Glutamatergic neuron (in vitro differentiated cells): ENCODE measurements at regions not wholly inside any gene's neighbourhood (a gene's known extent, or its start where the extent isn't known, plus 50 kb on each side); places are given as distances from the start of the nearest gene placed in this dataset.

Experiments
- DNase-seq: peaks from one replicate; pipeline ENCODE4 v3.0.0; 2022
- H3K27ac Mint-ChIP-seq: one replicate; pipeline ENCODE4 v1.8.0; 2020; ENCODE audit warnings: mild to moderate bottlenecking, mixed read lengths, inconsistent platforms; ENCODE audit not compliant: unreplicated experiment
- H3K27me3 Mint-ChIP-seq: one replicate; pipeline ENCODE4 v1.8.0; 2020; ENCODE audit warnings: mild to moderate bottlenecking, moderate library complexity, mixed read lengths, inconsistent platforms; ENCODE audit not compliant: unreplicated experiment
- H3K36me3 Mint-ChIP-seq: one replicate; pipeline ENCODE4 v1.8.0; 2020; ENCODE audit warnings: mild to moderate bottlenecking, mixed read lengths, inconsistent platforms; ENCODE audit not compliant: unreplicated experiment
- H3K4me1 Mint-ChIP-seq: one replicate; pipeline ENCODE4 v1.8.0; 2020; ENCODE audit warnings: mild to moderate bottlenecking, low read depth, mixed read lengths, inconsistent platforms; ENCODE audit not compliant: unreplicated experiment
- H3K4me3 Mint-ChIP-seq: one replicate; pipeline ENCODE4 v1.8.0; 2020; ENCODE audit warnings: mild to moderate bottlenecking, mixed read lengths, inconsistent platforms; ENCODE audit not compliant: unreplicated experiment
- H3K9me3 Mint-ChIP-seq: one replicate; pipeline ENCODE4 v1.8.0; 2020; ENCODE audit warnings: mild to moderate bottlenecking, moderate library complexity, mixed read lengths, inconsistent platforms; ENCODE audit not compliant: unreplicated experiment
- TF ChIP-seq, protein P1 (sequence below): fragments of 200-600 bp; sonication (generic); IDR thresholded peaks from one replicate; pipeline ENCODE4 v1.5.0; 2021; ENCODE audit not compliant: partially characterized antibody, unreplicated experiment

DNA sequence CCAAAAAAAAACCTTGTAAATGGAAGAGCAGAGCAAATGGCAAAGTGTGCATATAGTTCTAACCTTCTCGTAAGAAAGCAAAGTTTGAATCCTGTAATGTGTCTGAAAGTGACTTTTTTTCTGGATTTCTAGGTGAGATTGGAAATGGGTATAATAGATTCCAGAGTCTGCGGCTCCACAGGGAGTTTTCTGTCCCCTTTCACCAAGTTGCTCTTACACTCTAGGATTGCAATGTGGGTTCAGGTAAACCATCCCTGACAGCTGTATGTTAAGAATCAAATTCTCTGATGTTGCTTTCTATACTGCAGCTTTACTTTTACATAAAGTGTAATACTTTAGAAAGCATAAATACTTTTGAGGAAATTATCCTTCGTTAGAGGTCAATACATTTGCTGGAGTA, 260.1 kb downstream of the PRL start:
- Mint-ChIP-seq H3K36me3 (peaks cover 17% of the 10 kb centered on the region), H3K4me1 (peaks cover 7% of the 10 kb centered on the region), H3K27ac (no peak overlapping the region), H3K4me3 (no peak overlapping the region), H3K27me3 (peaks cover 2% of the 10 kb centered on the region), H3K9me3 (peaks cover 2% of the 10 kb centered on the region)
- TF ChIP-seq, protein P1, sequence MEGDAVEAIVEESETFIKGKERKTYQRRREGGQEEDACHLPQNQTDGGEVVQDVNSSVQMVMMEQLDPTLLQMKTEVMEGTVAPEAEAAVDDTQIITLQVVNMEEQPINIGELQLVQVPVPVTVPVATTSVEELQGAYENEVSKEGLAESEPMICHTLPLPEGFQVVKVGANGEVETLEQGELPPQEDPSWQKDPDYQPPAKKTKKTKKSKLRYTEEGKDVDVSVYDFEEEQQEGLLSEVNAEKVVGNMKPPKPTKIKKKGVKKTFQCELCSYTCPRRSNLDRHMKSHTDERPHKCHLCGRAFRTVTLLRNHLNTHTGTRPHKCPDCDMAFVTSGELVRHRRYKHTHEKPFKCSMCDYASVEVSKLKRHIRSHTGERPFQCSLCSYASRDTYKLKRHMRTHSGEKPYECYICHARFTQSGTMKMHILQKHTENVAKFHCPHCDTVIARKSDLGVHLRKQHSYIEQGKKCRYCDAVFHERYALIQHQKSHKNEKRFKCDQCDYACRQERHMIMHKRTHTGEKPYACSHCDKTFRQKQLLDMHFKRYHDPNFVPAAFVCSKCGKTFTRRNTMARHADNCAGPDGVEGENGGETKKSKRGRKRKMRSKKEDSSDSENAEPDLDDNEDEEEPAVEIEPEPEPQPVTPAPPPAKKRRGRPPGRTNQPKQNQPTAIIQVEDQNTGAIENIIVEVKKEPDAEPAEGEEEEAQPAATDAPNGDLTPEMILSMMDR = no peak
- no peak for DNase-seq

DNA sequence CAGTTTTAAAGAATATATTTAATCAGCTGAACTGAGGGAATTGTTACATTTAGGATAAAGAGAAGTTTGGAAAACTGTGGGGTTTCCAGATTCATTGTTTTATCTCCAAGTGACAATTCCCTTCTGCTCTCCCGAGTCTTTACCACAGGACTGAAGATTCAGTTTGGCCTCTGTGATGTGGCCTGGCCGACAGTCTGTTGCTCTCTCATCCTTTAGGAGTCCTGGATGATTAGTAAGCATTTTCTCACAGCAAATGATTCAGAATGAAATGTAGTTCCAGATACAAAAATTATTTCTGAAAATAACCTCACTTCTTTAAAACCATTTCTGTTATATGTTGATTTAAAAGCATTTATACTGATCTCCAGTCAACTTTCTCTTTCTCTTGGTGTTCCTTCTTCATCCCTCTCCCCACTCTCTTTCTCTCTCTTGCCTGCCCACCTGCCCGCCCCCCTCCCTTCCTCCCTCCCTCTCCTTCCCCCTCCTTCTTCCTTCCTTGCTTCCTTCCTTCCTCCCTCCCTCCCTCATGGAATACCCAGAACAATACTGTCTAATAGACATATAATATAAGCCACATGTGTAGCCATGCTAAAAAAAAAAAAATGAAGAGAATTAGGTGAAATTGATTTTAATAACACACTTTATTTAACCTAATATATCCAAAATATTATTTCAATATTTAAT, 254.9 kb downstream of the PRL start:
- Mint-ChIP-seq H3K27ac (no peak overlapping the region), H3K36me3 (peaks cover 10% of the 10 kb centered on the region), H3K27me3 (peaks cover 1% of the 10 kb centered on the region), H3K9me3 (peaks cover 7% of the 10 kb centered on the region), H3K4me3 (no peak overlapping the region), H3K4me1 (peaks cover 1% of the 10 kb centered on the region)
- DNase-seq = no peak
- TF ChIP-seq, protein P1 = no peak

DNA sequence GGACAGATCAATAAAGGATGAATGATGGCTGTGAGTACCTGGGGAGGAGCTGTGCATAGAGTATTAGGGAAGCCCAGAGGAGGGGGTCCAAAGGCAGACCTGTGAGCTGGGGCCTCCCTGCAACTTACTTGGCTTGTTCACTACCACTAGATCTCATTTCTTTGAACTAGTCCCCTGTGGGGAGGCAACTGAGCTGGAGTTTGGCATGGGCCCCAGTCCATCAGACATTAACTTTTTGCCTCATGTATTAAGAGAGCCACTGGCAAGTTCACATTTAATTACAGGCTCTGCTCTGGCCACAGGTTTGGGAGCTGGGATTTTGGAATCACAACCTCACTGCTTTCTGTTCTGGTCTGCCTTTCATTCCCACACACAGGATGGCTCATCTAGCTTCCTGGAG, 254.1 kb downstream of the PRL start:
- TF ChIP-seq, protein P1 = no peak
- no peak overlapping the region for H3K4me3 Mint-ChIP-seq
- peaks cover 7% of the 10 kb centered on the region for H3K9me3 Mint-ChIP-seq
- peaks cover 1% of the 10 kb centered on the region for H3K4me1 Mint-ChIP-seq
- no peak for DNase-seq
- H3K27me3 Mint-ChIP-seq = peaks cover 1% of the 10 kb centered on the region
- H3K36me3 Mint-ChIP-seq = peaks cover 10% of the 10 kb centered on the region
- no peak overlapping the region for H3K27ac Mint-ChIP-seq

DNA sequence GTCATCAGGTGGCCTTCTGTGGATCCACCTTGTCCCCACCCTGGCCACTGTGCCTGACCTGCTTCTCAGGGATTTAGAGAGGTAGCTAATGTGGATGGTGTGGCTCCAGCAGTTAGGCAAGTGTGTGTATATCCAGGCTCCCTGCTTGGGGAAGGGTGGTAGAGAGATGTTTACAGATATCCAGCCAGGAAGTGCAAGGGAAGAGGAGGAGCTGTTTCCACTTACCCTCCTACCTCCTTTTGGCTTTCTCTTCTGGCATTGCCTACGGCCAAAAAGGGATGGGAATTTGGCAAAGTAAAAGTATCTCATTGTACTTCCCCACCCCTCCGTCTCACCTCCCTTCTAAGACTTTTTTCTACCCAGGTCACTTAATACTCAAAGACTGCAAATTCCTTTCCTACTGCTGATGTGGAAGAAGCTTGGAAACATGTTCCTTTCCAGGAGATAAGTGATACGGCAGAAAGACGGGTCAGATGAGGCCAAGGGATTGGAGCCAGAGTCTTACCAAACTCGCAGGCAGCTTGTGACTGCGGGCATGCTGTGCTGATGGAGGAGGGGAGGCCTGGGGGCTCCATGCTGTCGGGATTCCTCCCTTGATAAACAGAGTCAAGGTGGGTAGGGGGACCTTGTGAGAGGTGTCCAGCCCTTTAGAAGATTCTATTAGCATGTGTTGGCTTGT, 253.4 kb downstream of the PRL start:
- H3K4me3 Mint-ChIP-seq = no peak overlapping the region
- peaks cover 7% of the 10 kb centered on the region for H3K9me3 Mint-ChIP-seq
- H3K27ac Mint-ChIP-seq = no peak overlapping the region
- peaks cover 1% of the 10 kb centered on the region for H3K27me3 Mint-ChIP-seq
- peaks cover 1% of the 10 kb centered on the region for H3K4me1 Mint-ChIP-seq
- peaks cover 10% of the 10 kb centered on the region for H3K36me3 Mint-ChIP-seq
- DNase-seq = no peak
- TF ChIP-seq, protein P1 = no peak

DNA sequence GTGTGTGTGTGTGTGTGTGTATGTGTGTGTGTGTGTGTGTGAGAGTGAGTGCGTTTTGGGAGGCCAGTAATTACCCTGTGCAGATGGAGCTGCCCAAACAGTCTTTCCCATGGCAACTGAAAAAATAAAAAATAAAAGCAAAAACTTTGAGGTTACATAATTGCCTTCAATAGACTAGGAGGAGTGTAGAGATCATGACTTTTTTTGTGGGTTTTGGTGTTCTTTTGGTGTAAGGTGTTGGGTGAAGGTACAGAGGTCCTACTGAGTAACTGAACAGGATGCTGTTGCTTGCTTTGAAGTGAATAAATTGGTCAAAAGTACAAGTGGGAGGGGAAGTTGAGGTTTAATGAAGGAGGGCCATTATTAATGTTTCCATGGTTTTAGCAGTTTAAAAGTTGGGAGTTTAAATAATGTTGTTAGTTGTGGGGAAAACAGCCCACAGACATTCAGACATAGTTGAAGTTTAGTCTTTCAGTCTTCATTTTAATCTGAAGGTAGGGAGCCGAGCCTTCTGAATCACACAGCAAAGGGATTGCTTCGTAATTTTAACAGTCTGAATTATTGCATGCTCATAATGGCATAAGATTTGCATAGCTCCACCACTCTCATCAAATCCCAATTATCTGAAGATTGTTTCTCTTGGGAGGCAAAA, 251.4 kb downstream of the PRL start:
- Mint-ChIP-seq H3K4me1 (peaks cover 1% of the 10 kb centered on the region), H3K4me3 (no peak overlapping the region), H3K27ac (no peak overlapping the region), H3K36me3 (no peaks in the 10 kb centered on the region), H3K9me3 (peaks cover 7% of the 10 kb centered on the region), H3K27me3 (peaks cover 1% of the 10 kb centered on the region)
- TF ChIP-seq, protein P1 = no peak
- DNase-seq = no peak
